ENCODE measurements at regions not wholly inside any gene's neighbourhood (a gene's known extent, or its start where the extent isn't known, plus 50 kb on each side); places are given as distances from the start of the nearest gene placed in this dataset.

DNA sequence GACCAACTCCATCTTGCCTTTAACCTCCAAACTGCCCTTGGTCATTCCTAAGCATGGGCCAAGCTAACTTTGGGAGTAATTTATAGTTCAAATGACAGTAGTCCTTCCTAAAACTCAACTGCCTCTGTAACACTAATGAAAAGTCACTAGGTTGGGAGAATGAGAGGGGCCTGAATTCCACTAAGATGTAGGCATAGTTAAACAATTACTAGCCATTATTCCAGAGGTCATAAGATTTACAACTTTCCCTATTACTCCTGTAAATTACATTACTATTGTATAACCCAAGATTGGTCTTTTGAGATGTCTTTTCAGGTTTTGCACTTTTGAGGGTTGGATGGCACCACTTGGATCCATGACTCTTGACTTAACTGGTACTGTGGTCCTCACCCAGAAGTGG is 94.6 kb downstream of the SPP2 start:
- Histone ChIP-seq H3K27ac (ENCODE audit: low read depth in 2 of 2, low read length in 1 of 2) (no peak overlapping the region), H3K9me3 (ENCODE audit: control insufficient read depth in 2 of 2, insufficient read depth in 1 of 2, low read depth in 1 of 2, low read length in 1 of 2) (no peaks in the 10 kb centered on the region), H3K36me3 (ENCODE audit: control insufficient read depth in 2 of 2, insufficient read depth in 2 of 2, low read length in 1 of 2) (no peaks in the 10 kb centered on the region), H3K27me3 (ENCODE audit: control insufficient read depth in 1 of 2, insufficient read depth in 2 of 2, low read length in 2 of 2) (no peaks in the 10 kb centered on the region), H3K4me3 (ENCODE audit: low read depth in 1 of 2, low read length in 2 of 2) (no peak overlapping the region), H3K4me1 (ENCODE audit: control insufficient read depth in 2 of 2, insufficient read depth in 2 of 2, low read length in 1 of 2) (no peaks in the 10 kb centered on the region)

DNA sequence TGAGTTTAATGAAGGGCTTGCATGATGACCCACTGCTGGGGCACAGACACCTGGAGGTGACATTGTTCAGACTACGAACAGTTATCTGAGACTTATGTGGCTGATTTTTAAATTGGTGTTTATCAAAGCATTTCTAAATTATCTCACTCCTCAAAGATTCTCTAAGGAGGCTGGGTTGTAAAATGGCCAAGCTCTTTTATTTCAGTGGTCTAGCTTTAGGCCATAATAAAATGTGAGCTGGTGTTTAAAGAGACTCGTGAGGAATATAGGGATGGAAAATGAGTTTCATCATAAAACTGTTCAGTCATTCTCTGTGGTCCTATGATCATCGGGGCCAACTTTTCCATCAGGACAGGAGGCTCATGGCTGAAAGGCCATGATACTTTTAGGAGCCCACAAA is 93.4 kb downstream of the SPP2 start:
- Histone ChIP-seq H3K36me3 (ENCODE audit: control insufficient read depth in 2 of 2, insufficient read depth in 2 of 2, low read length in 1 of 2) (no peaks in the 10 kb centered on the region), H3K27ac (ENCODE audit: low read depth in 2 of 2, low read length in 1 of 2) (no peak overlapping the region), H3K4me3 (ENCODE audit: low read depth in 1 of 2, low read length in 2 of 2) (no peak overlapping the region), H3K9me3 (ENCODE audit: control insufficient read depth in 2 of 2, insufficient read depth in 1 of 2, low read depth in 1 of 2, low read length in 1 of 2) (peaks cover 0 to 3% of the 10 kb centered on the region in 2 donors), H3K27me3 (ENCODE audit: control insufficient read depth in 1 of 2, insufficient read depth in 2 of 2, low read length in 2 of 2) (no peaks in the 10 kb centered on the region), H3K4me1 (ENCODE audit: control insufficient read depth in 2 of 2, insufficient read depth in 2 of 2, low read length in 1 of 2) (no peaks in the 10 kb centered on the region)
- 89 to 92% methylated on average over 3 of the region's 3 CpGs for WGBS, 2 donors

DNA sequence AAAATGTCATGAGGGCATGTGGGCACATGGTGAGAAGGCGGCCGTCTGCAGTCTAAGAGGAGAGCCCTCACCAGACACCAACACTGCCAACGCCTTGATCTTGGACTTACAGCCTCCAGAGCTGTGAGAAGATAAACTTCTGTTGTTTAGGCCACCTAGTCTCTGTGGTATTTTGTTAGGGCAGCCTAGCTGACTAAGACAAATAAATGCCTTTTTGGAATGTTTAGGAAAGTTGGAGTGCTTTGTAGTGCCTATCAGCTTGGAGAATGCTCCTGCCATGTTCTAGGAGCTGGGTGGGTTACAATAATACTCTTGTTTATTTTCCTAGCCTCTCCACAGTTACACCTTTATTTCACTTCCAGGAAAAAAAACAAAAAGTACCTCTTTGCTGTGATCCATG is 92.0 kb downstream of the SPP2 start:
- peaks cover 0 to 3% of the 10 kb centered on the region in 2 donors for H3K9me3 ChIP-seq (ENCODE audit: control insufficient read depth in 2 of 2, insufficient read depth in 1 of 2, low read depth in 1 of 2, low read length in 1 of 2)
- WGBS, 2 donors = 92 to 94% methylated on average over 3 of the region's 3 CpGs
- H3K4me1 ChIP-seq (ENCODE audit: control insufficient read depth in 2 of 2, insufficient read depth in 2 of 2, low read length in 1 of 2) = peaks cover 0 to 3% of the 10 kb centered on the region in 2 donors
- no peak overlapping the region for H3K27ac ChIP-seq (ENCODE audit: low read depth in 2 of 2, low read length in 1 of 2)
- H3K27me3 ChIP-seq (ENCODE audit: control insufficient read depth in 1 of 2, insufficient read depth in 2 of 2, low read length in 2 of 2) = no peaks in the 10 kb centered on the region
- H3K4me3 ChIP-seq (ENCODE audit: low read depth in 1 of 2, low read length in 2 of 2) = no peak overlapping the region
- no peaks in the 10 kb centered on the region for H3K36me3 ChIP-seq (ENCODE audit: control insufficient read depth in 2 of 2, insufficient read depth in 2 of 2, low read length in 1 of 2)

DNA sequence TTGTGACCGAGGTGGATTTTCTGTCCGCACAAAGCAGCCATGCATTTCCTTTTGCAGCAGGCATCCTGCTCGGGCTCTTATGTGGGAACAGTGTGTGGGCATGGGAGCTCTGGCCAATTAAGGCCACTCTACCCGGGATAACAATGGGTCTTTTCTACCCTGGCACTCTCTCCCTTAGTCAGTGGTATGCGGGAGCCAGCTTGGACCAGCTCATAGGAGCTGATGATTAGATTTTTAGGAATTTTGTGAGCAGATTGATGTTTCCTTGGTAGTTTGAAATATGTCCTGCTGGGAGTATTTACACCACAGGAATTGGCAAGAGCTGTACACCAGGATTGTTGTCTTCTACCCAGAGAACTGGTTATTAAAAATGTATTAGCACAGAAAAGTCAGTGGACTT is 89.3 kb downstream of the SPP2 start:
- H3K9me3 ChIP-seq (ENCODE audit: control insufficient read depth in 2 of 2, insufficient read depth in 1 of 2, low read depth in 1 of 2, low read length in 1 of 2) = peaks cover 0 to 3% of the 10 kb centered on the region in 2 donors
- no peaks in the 10 kb centered on the region for H3K27me3 ChIP-seq (ENCODE audit: control insufficient read depth in 1 of 2, insufficient read depth in 2 of 2, low read length in 2 of 2)
- H3K36me3 ChIP-seq (ENCODE audit: control insufficient read depth in 2 of 2, insufficient read depth in 2 of 2, low read length in 1 of 2) = no peaks in the 10 kb centered on the region
- H3K4me3 ChIP-seq (ENCODE audit: low read depth in 1 of 2, low read length in 2 of 2) = no peak overlapping the region
- H3K4me1 ChIP-seq (ENCODE audit: control insufficient read depth in 2 of 2, insufficient read depth in 2 of 2, low read length in 1 of 2) = peaks cover 3 to 4% of the 10 kb centered on the region in 2 donors
- H3K27ac ChIP-seq (ENCODE audit: low read depth in 2 of 2, low read length in 1 of 2) = no peak overlapping the region
- WGBS, 2 donors = 93 to 95% methylated on average over 5 of the region's 5 CpGs

DNA sequence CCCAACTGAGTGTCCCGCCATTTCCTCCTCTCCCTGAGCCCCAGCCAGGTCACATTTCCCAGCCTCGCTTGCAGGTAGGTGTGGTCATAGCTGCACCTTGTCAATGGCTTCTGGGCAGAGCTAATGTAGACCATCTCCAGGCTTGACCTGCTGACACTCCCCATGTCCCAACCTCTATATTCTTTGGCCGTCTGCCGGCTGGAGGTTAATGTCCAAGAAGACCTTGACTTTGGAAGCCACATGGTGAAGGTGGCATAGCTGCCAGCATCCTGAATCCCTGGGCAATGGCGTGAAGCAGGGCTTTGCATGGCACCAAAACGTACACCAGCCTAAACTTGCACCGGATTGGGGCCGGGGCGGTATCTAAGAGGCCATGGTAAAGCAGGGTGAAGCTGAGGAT is 88.3 kb downstream of the SPP2 start:
- no peak overlapping the region for H3K27ac ChIP-seq (ENCODE audit: low read depth in 2 of 2, low read length in 1 of 2)
- H3K9me3 ChIP-seq (ENCODE audit: control insufficient read depth in 2 of 2, insufficient read depth in 1 of 2, low read depth in 1 of 2, low read length in 1 of 2) = peaks cover 0 to 3% of the 10 kb centered on the region in 2 donors
- H3K4me3 ChIP-seq (ENCODE audit: low read depth in 1 of 2, low read length in 2 of 2) = no peak overlapping the region
- no peaks in the 10 kb centered on the region for H3K27me3 ChIP-seq (ENCODE audit: control insufficient read depth in 1 of 2, insufficient read depth in 2 of 2, low read length in 2 of 2)
- peaks cover 4% of the 10 kb centered on the region in 2 donors for H3K4me1 ChIP-seq (ENCODE audit: control insufficient read depth in 2 of 2, insufficient read depth in 2 of 2, low read length in 1 of 2)
- 92 to 94% methylated on average over 9 of the region's 9 CpGs for WGBS, 2 donors
- H3K36me3 ChIP-seq (ENCODE audit: control insufficient read depth in 2 of 2, insufficient read depth in 2 of 2, low read length in 1 of 2) = no peaks in the 10 kb centered on the region

DNA sequence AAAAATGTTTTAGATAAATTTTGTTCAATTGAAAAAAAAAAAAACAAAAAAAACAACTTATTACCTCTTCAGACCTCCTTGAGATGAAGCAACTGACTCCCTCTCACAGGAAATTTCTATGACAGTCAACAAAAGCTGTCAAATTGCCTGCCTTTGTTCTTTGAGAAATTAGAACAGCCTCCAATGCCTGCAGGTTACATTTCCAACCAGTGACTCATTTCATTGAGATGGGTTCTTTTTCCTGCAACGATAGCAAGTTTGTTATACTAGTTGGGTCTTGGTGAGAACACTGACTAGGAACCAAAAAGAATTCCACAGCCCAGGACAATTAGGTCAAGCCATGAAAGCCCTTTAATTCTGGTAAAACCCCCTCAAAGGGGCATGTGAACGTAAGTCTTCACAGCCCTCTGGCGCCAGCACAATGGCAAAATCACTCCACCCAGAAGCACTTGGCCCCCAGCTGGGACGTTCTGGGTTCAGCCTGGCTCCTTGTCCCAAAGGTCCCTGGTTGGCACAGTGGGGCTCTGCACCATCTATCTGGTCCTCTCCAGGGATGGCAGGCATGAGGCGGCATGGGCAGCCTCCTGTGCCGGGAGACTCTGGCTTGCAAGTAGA is 87.0 kb downstream of the SPP2 start:
- Histone ChIP-seq H3K4me1 (ENCODE audit: control insufficient read depth in 2 of 2, insufficient read depth in 2 of 2, low read length in 1 of 2) (peaks cover 4 to 7% of the 10 kb centered on the region in 2 donors), H3K27ac (ENCODE audit: low read depth in 2 of 2, low read length in 1 of 2) (no peak overlapping the region), H3K36me3 (ENCODE audit: control insufficient read depth in 2 of 2, insufficient read depth in 2 of 2, low read length in 1 of 2) (no peaks in the 10 kb centered on the region), H3K9me3 (ENCODE audit: control insufficient read depth in 2 of 2, insufficient read depth in 1 of 2, low read depth in 1 of 2, low read length in 1 of 2) (peaks cover 0 to 3% of the 10 kb centered on the region in 2 donors), H3K4me3 (ENCODE audit: low read depth in 1 of 2, low read length in 2 of 2) (no peak overlapping the region), H3K27me3 (ENCODE audit: control insufficient read depth in 1 of 2, insufficient read depth in 2 of 2, low read length in 2 of 2) (no peaks in the 10 kb centered on the region)
- 57 to 63% methylated on average over 6 of the region's 6 CpGs for WGBS, 2 donors

DNA sequence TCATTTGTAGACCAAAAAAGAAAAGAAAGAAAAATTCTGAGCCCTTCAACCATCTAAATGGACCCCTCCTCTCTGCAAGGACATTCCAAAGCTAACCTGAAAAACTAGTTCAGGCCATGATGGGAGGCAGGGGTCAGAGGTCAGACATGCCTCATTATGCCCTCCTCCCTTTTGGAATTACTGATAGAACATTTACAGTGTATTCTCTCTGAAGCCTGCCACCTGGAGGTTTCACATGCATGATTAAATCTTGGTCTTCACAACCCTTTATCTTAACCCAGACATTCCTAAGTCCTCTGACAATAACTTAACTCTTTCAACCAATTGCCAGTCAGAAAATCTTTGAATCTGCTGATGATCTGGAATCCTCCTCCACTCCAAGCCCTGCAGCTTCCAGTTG is 86.0 kb downstream of the SPP2 start:
- Histone ChIP-seq H3K27me3 (ENCODE audit: control insufficient read depth in 1 of 2, insufficient read depth in 2 of 2, low read length in 2 of 2) (no peaks in the 10 kb centered on the region), H3K9me3 (ENCODE audit: control insufficient read depth in 2 of 2, insufficient read depth in 1 of 2, low read depth in 1 of 2, low read length in 1 of 2) (peaks cover 0 to 3% of the 10 kb centered on the region in 2 donors), H3K4me1 (ENCODE audit: control insufficient read depth in 2 of 2, insufficient read depth in 2 of 2, low read length in 1 of 2) (peaks cover 4 to 7% of the 10 kb centered on the region in 2 donors), H3K36me3 (ENCODE audit: control insufficient read depth in 2 of 2, insufficient read depth in 2 of 2, low read length in 1 of 2) (no peaks in the 10 kb centered on the region), H3K4me3 (ENCODE audit: low read depth in 1 of 2, low read length in 2 of 2) (no peak overlapping the region), H3K27ac (ENCODE audit: low read depth in 2 of 2, low read length in 1 of 2) (no peak overlapping the region)

DNA sequence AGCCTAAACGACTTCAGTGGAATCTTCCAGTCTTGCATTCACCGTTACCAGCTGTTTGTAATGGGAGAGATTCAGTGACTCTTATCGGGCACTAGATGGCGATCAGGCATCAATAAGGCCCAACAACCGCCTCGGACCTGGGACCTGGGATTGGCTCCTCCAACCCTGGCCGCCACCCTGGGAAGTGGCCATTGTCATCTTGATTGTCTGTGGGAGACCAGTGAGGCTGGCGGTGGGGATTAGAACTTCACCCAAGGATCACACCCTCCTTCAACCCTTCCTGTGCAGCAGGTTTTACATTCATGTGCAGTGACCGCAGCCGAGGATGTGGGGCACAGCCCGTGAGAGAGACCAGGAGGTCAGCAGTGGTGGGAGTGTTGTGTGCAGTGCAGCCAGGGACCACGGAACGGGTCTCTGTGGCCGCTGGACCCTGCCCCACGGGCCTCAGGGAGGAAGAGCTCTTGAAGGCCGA is 85.3 kb downstream of the SPP2 start:
- H3K4me1 ChIP-seq (ENCODE audit: control insufficient read depth in 2 of 2, insufficient read depth in 2 of 2, low read length in 1 of 2) = peaks cover 4 to 7% of the 10 kb centered on the region in 2 donors
- no peaks in the 10 kb centered on the region for H3K36me3 ChIP-seq (ENCODE audit: control insufficient read depth in 2 of 2, insufficient read depth in 2 of 2, low read length in 1 of 2)
- no peaks in the 10 kb centered on the region for H3K27me3 ChIP-seq (ENCODE audit: control insufficient read depth in 1 of 2, insufficient read depth in 2 of 2, low read length in 2 of 2)
- peaks cover 0 to 3% of the 10 kb centered on the region in 2 donors for H3K9me3 ChIP-seq (ENCODE audit: control insufficient read depth in 2 of 2, insufficient read depth in 1 of 2, low read depth in 1 of 2, low read length in 1 of 2)
- peak overlapping the region in 1 of 2 donors; percentile 54 for H3K27ac ChIP-seq (ENCODE audit: low read depth in 2 of 2, low read length in 1 of 2)
- WGBS, 2 donors = 28 to 33% methylated on average over 16 of the region's 16 CpGs
- H3K4me3 ChIP-seq (ENCODE audit: low read depth in 1 of 2, low read length in 2 of 2) = no peak overlapping the region

DNA sequence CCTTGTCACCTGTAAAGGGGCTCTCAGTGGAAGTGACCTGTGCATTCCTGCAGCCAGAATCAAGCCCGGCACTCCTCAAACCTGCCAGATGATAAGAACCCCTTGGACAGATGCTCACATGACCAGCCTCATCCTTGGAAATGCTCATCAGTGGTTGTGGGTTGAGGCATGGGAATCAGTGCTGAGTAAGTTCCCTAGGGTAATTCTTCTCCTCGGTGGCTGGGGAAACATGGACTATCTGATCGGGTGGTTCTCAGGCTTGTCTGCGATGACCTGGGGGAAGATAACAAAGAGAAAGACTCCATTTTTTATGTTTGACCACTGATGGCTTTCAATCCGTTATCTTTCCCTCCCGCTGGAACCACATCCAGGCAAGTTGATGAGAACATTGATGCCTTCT is 84.0 kb downstream of the SPP2 start:
- Histone ChIP-seq H3K36me3 (ENCODE audit: control insufficient read depth in 2 of 2, insufficient read depth in 2 of 2, low read length in 1 of 2) (no peaks in the 10 kb centered on the region), H3K27me3 (ENCODE audit: control insufficient read depth in 1 of 2, insufficient read depth in 2 of 2, low read length in 2 of 2) (no peaks in the 10 kb centered on the region), H3K9me3 (ENCODE audit: control insufficient read depth in 2 of 2, insufficient read depth in 1 of 2, low read depth in 1 of 2, low read length in 1 of 2) (peaks cover 0 to under 1% of the 10 kb centered on the region in 2 donors), H3K4me3 (ENCODE audit: low read depth in 1 of 2, low read length in 2 of 2) (no peak overlapping the region), H3K27ac (ENCODE audit: low read depth in 2 of 2, low read length in 1 of 2) (no peak overlapping the region), H3K4me1 (ENCODE audit: control insufficient read depth in 2 of 2, insufficient read depth in 2 of 2, low read length in 1 of 2) (peaks cover 4 to 7% of the 10 kb centered on the region in 2 donors)
- WGBS, 2 donors = 89 to 93% methylated on average over 6 of the region's 6 CpGs

DNA sequence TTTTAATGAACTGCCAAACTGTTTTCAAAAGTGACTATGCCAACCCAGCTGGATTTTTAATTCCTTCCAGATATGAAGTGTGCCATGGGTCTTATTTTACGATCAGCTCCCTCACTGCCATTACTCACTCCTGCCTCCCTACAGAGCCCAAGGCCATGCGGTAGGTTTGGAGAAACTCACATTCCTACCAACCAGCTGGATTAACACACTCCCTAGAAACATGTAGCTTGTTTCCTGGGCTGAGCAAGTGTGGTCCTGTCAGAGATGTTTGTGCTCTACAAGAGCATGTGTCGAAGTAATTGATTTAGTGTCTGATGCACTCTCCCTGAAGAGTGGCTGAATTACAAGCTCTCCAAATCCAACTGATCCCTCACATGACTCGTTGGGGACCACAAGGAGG is 82.5 kb downstream of the SPP2 start:
- whole genome bisulfite sequencing, 2 donors = 44 to 63% methylated on average over 4 of the region's 4 CpGs
- no peak overlapping the region for H3K4me3 ChIP-seq (ENCODE audit: low read depth in 1 of 2, low read length in 2 of 2)
- H3K27ac ChIP-seq (ENCODE audit: low read depth in 2 of 2, low read length in 1 of 2) = no peak overlapping the region
- peaks cover 4 to 7% of the 10 kb centered on the region in 2 donors for H3K4me1 ChIP-seq (ENCODE audit: control insufficient read depth in 2 of 2, insufficient read depth in 2 of 2, low read length in 1 of 2)
- H3K27me3 ChIP-seq (ENCODE audit: control insufficient read depth in 1 of 2, insufficient read depth in 2 of 2, low read length in 2 of 2) = no peaks in the 10 kb centered on the region
- no peaks in the 10 kb centered on the region for H3K36me3 ChIP-seq (ENCODE audit: control insufficient read depth in 2 of 2, insufficient read depth in 2 of 2, low read length in 1 of 2)
- no peaks in the 10 kb centered on the region for H3K9me3 ChIP-seq (ENCODE audit: control insufficient read depth in 2 of 2, insufficient read depth in 1 of 2, low read depth in 1 of 2, low read length in 1 of 2)

Measured in esophagus (tissue), 2 donors.